Inferior parietal cortex (tissue), 1 donor: ENCODE measurements at regions not wholly inside any gene's neighbourhood (a gene's known extent, or its start where the extent isn't known, plus 50 kb on each side); places are given as distances from the start of the nearest gene placed in this dataset.
"Not testable (repeated sequence)": the region's sequence is repeated elsewhere in the genome, so short reads cannot be mapped to it uniquely, and the experiment has no call there.

Experiments used
- DNase-seq: peaks from one replicate; pipeline ENCODE4 v3.0.0-alpha.2; 2016; ENCODE audit errors: extremely low spot score

- not testable (repeated sequence) for DNase-seq
These were observed 206.3 kb downstream of the NPIPB11 start for GRCh38 chr16:29200135-29200601.

GRCh38 chr16:29199626-29200025, 206.9 kb downstream of the NPIPB11 start:
- not testable (repeated sequence) for DNase-seq

GRCh38 chr16:29198731-29199521, 207.6 kb downstream of the NPIPB11 start:
- DNase-seq, result no peak

DNA sequence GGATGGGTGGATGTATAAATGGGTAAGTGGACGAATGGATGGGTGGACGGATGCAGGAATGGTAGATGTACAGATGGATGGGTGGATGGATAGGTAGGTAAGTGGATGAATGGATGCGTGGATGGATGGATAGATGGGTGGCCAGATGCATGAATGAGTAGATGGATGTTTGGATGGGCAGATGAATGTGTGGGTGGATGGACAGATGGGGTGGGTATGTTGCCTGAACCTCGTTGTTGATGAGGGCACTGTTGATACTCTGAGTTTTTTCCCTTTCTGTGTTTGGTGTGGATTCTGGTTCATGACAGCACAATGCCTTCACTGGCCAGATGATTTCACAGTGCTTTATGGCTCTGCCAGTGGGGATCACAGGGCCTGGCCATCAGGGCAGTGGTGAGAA, 208.3 kb downstream of the NPIPB11 start:
- DNase-seq, result no peak

- DNase-seq, result not testable (repeated sequence)
These were observed 208.9 kb downstream of the NPIPB11 start for GRCh38 chr16:29197494-29198100.

- DNase-seq, result not testable (repeated sequence)
These were observed 209.8 kb downstream of the NPIPB11 start for GRCh38 chr16:29196746-29197145.

- not testable (repeated sequence) for DNase-seq
These were observed 210.4 kb downstream of the LAT start for GRCh38 chr16:29195116-29195872.

DNA sequence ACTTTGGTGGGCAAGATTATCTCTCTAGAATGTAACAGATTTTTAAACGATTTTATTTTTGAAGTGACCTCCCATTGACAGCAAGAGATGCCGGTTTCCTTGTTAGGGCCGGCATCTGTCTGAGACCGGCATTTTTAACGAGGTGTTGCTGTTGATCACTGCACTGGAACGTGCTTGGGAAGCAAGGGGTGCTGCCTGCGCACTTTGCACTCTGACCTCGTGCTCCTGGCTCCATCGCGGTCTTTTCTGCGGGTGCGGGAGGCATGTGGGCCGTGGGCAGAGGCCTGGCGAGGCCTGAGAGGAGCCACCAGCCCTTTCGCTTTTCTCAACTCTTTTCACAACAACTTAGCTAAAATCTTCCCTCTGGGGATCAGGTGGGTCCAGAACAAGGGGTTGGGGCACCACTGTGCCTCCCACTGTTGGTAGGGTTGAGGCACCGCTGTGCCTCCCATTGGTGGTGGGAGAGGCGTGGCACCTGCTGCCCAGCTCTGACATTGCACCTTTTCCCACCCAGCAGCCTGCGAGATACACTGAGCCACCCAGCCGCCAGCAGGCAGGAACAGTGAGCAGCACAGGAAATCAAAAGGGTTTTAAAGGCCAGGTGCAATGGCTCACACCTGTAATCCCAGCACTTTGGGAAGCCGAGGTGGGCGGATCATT, 209.5 kb downstream of the LAT start:
- not testable (repeated sequence) for DNase-seq

DNA sequence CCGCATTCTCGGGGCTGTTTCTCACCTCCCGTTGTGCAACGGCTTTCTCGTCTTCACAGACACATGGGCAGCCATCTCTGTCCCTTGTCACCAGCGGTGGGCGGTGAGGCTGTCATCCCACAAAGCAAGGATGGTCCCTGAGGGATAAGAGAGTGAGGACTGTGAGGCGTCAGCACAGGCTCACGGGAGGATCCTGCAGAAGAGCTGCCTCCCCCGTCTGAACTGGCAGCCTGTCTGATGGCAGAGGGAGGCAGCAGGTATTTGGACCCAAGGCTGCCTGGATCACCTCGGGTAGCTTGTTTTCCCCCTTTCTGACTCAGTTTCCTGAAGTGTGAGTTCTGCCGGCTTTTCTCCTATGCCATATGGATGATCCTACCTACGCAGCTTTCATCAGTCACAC, 208.8 kb downstream of the LAT start:
- not testable (repeated sequence) for DNase-seq

DNA sequence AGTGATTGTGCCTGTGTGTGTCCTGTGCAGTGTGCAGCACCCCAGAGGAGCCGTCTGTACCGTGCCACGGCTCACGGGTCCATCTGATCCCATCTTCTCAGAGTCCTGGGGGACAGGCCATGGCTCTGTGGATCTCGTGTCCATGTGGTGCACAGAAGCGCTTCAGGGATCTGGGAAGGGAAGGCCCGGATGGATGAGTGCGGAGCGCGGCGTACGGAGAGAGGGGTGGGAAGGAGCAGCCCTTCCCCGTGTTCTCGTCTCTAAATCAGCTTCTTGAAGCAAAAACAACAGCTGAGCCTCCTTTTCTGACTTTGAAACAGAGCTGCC, 208.4 kb downstream of the LAT start:
- not testable (repeated sequence) for DNase-seq

DNA sequence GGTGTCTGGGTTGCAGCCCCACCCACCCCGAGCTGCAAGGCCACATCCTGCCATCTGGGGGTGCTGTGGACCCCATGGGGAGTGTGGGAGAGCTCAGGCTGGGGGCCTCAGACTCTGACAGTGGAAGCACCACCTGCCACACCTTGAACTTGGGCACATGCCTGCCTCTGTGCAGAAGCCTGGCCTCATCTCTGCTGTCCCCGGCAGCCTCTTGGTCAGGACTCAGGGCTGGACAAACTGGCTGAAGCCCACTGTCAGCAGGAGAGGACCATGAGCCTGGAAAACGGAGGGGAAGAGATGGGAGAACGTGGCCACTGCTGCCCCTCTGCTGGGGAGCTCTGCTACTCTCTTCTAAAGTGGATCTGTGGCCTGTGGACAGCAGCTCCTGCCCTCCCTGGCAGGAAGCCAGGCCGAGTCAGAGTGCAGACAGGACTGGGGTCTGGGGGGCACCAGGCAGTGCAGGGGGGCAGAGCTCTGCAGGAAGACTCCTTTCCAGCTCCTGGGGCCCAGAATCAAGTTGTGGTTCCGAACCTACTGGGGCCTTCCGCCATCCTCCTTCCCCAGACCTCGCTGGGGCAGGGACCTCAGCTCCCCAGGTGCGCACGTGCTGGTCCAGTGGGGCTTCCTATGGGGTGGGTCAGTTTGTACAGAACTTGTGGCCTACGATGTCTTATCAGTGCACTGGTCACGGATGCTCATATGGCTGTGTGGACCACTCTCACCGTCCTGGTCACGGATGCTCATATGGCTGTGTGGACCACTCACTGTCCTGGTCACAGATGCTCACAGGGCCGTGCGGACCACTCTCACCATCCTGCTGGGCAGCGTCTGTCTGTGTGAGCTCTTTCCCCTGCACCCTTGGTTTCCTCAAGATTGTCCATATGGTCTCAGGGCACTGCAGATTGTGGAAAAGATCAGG, 207.7 kb downstream of the LAT start:
- no peak for DNase-seq

DNA sequence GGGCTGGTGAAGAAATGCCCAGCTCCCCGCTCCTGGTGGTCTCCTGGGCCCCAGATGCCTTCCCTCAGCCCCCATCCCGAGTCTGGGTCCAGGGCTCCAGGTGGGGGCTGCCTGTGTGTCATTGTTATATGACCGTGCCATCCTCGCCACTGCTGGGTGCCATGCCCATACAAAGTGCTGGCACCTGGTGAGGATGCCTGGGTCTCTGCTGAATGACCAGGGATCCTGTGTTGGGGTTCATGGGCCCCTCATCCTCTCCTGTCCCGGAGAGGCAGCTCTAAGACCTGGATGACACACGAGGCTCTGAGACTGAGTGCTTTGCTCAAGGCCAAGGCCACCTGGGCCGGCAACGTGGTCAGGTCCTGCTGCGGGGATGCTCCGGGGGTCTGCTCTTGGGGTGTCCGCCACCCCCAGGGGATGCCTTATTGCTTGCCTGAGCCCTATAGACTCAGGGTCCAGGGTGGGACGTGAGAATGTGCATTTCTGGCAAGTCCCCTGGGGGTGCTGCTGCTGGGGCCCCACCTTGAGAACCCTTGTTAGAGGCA, 206.9 kb downstream of the LAT start:
- not testable (repeated sequence) for DNase-seq

DNA sequence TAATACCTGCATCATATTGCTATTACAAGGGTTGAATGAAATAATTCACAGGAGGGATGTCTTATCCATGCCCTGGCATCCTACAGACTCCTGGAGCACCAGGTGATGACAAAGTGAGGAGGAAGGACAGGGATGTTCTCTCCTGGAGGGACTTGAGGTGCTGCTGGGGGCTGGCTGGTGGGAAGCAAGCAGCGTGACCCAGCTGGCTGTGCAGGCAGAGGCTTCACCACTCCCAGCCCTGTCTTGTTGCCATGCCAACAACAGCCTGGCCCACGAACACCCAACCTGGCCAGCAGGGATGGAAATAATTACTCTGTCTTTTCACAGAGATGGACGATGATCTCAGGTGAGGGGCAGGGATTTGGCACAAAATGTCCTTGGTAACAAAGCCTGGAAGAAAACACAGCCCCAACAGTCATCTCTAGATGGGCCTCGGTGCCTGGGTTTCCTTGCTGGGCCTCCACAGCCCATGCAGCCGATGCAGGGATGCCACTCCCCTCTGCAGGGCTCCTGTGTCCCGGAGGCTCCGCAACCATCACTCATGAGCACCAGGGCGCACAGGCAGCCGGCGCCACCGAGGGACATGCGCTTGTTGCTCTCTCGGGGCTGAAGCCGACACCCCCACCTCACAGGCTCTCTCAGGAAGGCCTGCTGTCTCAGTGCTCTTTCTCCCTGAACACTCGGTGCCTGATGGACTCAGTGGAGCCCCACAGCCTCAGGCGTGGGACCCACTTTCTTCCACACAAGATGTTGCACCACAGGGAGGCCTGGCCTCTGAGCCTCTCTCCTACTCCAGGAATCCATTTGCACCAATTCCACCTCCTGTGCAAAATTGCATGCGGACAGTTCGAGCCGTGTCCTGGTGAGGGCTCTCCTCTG, 205.9 kb downstream of the LAT start:
- DNase-seq, result not testable (repeated sequence)

- DNase-seq, result not testable (repeated sequence)
These were observed 204.0 kb downstream of the LAT start for GRCh38 chr16:29188806-29189205.

DNA sequence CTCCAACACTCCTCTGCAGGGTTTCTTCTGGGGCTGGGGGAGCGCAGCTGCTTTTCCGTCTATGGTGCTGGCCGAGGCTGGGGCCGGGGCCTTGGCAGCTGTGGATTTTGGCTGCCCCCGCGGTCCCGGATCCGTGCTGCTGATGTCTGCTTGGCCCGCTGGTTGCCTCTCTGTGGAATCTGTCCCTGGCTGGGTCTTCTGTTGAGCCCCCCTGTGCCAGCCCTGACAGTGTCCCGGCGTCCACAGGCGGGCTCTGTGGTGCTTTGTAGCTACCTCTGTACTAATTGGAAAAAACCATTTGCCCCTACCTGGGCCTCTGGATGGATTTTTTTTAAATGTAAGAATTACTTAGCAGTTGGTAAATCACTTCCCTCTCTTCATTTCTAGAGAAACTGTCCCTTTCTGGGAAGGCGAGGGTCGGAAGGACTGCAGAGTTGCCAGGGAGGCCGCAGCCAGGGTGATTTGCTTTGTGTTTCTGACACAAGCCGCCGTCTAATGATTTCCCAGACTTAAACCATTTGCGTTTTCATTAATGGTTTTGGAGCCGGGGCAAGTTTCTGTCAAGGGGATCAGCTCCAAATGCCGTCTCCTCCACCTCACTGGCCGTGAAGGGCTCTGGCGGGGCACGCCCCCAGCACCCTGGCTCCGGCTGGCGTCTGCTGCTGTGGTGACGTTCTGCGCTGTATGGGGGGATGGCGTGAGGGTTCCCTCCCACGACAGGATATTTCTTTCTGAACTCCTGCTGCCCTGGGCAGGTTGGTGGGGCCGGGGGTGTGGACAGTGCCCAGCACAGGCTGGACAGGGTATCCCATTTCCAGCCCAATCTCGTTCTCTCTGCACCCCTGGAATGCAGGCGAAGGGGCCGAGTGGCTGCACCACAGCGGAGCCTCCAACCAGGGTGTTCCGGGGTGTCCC, 201.7 kb downstream of the LAT start:
- DNase-seq, result not testable (repeated sequence)

GRCh38 chr16:29185872-29186271, 201.0 kb downstream of the LAT start:
- not testable (repeated sequence) for DNase-seq

- not testable (repeated sequence) for DNase-seq
These were observed 200.0 kb downstream of the LAT start for GRCh38 chr16:29184738-29185438.
